Body of pancreas (tissue), 4 donors: ENCODE measurements at regions not wholly inside any gene's neighbourhood (a gene's known extent, or its start where the extent isn't known, plus 50 kb on each side); places are given as distances from the start of the nearest gene placed in this dataset.

Source experiments
- CTCF ChIP-seq, 7 experiments: fragments of 450-650 bp in 4 of 7; fragments of 200-600 bp in 3 of 7; sonication (generic) in 3 of 7; IDR thresholded peaks; one replicate each; pipeline ENCODE4 v1.5.1; 2016 to 2019; ENCODE audit warnings: antibody characterized with exemption in 7 of 7
- POLR2A ChIP-seq, 3 donors: fragments of 450-650 bp; IDR thresholded peaks; one replicate each; pipeline ENCODE4 v1.6.1; 2016; ENCODE audit warnings: antibody characterized with exemption in 3 of 3, mild to moderate bottlenecking in 2 of 3

- no peak for TF ChIP-seq CTCF (IDR thresholded peaks at IDR 0.05)
- TF ChIP-seq POLR2A (IDR thresholded peaks at IDR 0.05), result no peak
Measured at GRCh38 chr14:85342858-85343607, 186.9 kb upstream of the FLRT2 start.
